Right lobe of liver (tissue), 4 donors: ENCODE measurements at regions not wholly inside any gene's neighbourhood (a gene's known extent, or its start where the extent isn't known, plus 50 kb on each side); places are given as distances from the start of the nearest gene placed in this dataset.

Experiments
- POLR2A ChIP-seq: fragments of 450-650 bp; IDR thresholded peaks from one replicate; pipeline ENCODE4 v1.6.1; 2017; ENCODE audit warnings: antibody characterized with exemption, mild to moderate bottlenecking
- TF ChIP-seq, protein P1 (sequence below), 4 donors: fragments of 200-600 bp in 3 of 4; fragments of 450-650 bp in 1 of 4; IDR thresholded peaks; one replicate each; pipeline versions ENCODE4 v1.5.1 to v1.8.0; 2016 to 2022; ENCODE audit warnings: antibody characterized with exemption in 4 of 4, mild to moderate bottlenecking in 2 of 4
- donor health status: DM: no; HTN: no; CAD: no.
- donor health status: DM: no; HTN: no; CAD: no.
- donor health status: DM: no; HTN: yes; CAD: no.

DNA sequence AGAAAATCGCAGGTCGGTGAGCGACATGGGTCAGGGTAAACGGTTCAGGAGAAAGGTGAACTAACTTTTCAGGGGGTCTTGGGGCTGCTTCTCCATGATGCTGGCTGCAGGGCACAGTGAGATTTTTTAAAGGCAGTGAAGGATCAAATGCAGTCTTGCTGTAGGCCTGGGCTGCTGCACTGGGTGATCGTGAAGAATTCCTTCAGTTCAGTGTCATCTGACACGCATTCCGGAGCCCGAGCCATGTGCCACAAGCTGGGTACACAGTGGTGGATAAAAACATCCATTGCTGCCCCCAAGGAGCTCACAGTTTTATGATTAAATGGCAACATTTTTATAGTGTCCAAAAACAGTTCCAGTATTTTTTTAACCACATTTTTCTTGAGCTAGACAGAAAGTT is 56.3 kb upstream of the GPR12 start:
- TF ChIP-seq, protein P1, sequence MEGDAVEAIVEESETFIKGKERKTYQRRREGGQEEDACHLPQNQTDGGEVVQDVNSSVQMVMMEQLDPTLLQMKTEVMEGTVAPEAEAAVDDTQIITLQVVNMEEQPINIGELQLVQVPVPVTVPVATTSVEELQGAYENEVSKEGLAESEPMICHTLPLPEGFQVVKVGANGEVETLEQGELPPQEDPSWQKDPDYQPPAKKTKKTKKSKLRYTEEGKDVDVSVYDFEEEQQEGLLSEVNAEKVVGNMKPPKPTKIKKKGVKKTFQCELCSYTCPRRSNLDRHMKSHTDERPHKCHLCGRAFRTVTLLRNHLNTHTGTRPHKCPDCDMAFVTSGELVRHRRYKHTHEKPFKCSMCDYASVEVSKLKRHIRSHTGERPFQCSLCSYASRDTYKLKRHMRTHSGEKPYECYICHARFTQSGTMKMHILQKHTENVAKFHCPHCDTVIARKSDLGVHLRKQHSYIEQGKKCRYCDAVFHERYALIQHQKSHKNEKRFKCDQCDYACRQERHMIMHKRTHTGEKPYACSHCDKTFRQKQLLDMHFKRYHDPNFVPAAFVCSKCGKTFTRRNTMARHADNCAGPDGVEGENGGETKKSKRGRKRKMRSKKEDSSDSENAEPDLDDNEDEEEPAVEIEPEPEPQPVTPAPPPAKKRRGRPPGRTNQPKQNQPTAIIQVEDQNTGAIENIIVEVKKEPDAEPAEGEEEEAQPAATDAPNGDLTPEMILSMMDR (IDR thresholded peaks at IDR 0.05), result no peak
- no peak for TF ChIP-seq POLR2A
